GM23338 (cell line): ENCODE measurements at regions not wholly inside any gene's neighbourhood (a gene's known extent, or its start where the extent isn't known, plus 50 kb on each side); places are given as distances from the start of the nearest gene placed in this dataset.
A peak's percentile ranks its signal among the peaks of the same experiment; 100 is the strongest.
"Not testable (repeated sequence)": the region's sequence is repeated elsewhere in the genome, so short reads cannot be mapped to it uniquely, and the experiment has no call there.

Experiments used
- ATAC-seq: fragments of 200-7000 bp; cut with Tn5 transposase; 3 replicates; pipeline ENCODE4 v1.9.1; 2020
- DNase-seq: peaks from one replicate; pipeline ENCODE4 v3.0.0-alpha.2; 2015; ENCODE audit warnings: low spot score
- H2AFZ ChIP-seq: fragments of 200-600 bp; sonication (generic); 2 replicates; pipeline ENCODE4 v1.8.0; 2016; ENCODE audit warnings: antibody characterized with exemption, mild to moderate bottlenecking, moderate library complexity
- H3F3A ChIP-seq: fragments of 200-600 bp; sonication (generic); replicated peaks from 2 replicates; pipeline ENCODE4 v1.8.0; 2017; ENCODE audit warnings: antibody characterized with exemption, mixed run types, low read depth
- H3K27ac ChIP-seq: fragments of 200-600 bp; sonication (generic); 2 replicates; pipeline ENCODE4 v1.6.1; 2016; ENCODE audit warnings: low read depth
- H3K27me3 ChIP-seq: fragments of 200-600 bp; sonication (generic); 2 replicates; pipeline ENCODE4 v1.8.0; 2016; ENCODE audit warnings: mild to moderate bottlenecking, mixed run types, moderate library complexity; ENCODE audit not compliant: insufficient read depth
- H3K36me3 ChIP-seq: fragments of 200-600 bp; sonication (generic); 2 replicates; pipeline ENCODE4 v1.8.0; 2016; ENCODE audit warnings: mild to moderate bottlenecking; ENCODE audit not compliant: insufficient read depth
- H3K4me1 ChIP-seq: fragments of 200-600 bp; sonication (generic); 2 replicates; pipeline ENCODE4 v1.8.0; 2016; ENCODE audit warnings: mild to moderate bottlenecking, moderate library complexity; ENCODE audit not compliant: insufficient read depth
- H3K4me2 ChIP-seq: fragments of 200-600 bp; sonication (generic); 2 replicates; pipeline ENCODE4 v1.7.1; 2017; ENCODE audit warnings: mixed run types
- H3K4me3 ChIP-seq: fragments of 200-600 bp; sonication (generic); 2 replicates; pipeline ENCODE4 v1.6.1; 2016; ENCODE audit warnings: mixed run types
- H3K79me2 ChIP-seq: fragments of 200-600 bp; sonication (generic); replicated peaks from 2 replicates; pipeline ENCODE4 v1.8.0; 2017; ENCODE audit warnings: mild to moderate bottlenecking; ENCODE audit not compliant: insufficient read depth
- H3K9me2 ChIP-seq: fragments of 200-600 bp; sonication (generic); 2 replicates; pipeline ENCODE4 v1.8.0; 2017; ENCODE audit not compliant: insufficient read depth
- H4K20me1 ChIP-seq: fragments of 200-600 bp; sonication (generic); replicated peaks from 2 replicates; pipeline ENCODE4 v1.8.0; 2017; ENCODE audit warnings: mild to moderate bottlenecking; ENCODE audit not compliant: insufficient read depth
- H3K27ac Mint-ChIP-seq: 2 replicates; pipeline ENCODE4 v1.8.0; 2020; ENCODE audit warnings: inconsistent platforms, mild to moderate bottlenecking, moderate library complexity, mixed read lengths
- H3K27me3 Mint-ChIP-seq: 3 replicates; pipeline ENCODE4 v1.8.0; 2022; ENCODE audit warnings: low read depth, mild to moderate bottlenecking, moderate library complexity, mixed read lengths, inconsistent platforms; ENCODE audit not compliant: insufficient read depth, poor library complexity
- H3K36me3 Mint-ChIP-seq: 3 replicates; pipeline ENCODE4 v1.8.0; 2021; ENCODE audit warnings: low read depth, mild to moderate bottlenecking, inconsistent platforms, moderate library complexity, mixed read lengths
- H3K4me1 Mint-ChIP-seq: 3 replicates; pipeline ENCODE4 v1.8.0; 2020; ENCODE audit warnings: mild to moderate bottlenecking, inconsistent platforms, mixed read lengths
- H3K4me3 Mint-ChIP-seq: 3 replicates; pipeline ENCODE4 v1.8.0; 2021; ENCODE audit warnings: moderate library complexity, mild to moderate bottlenecking, inconsistent platforms, mixed read lengths
- H3K9me3 Mint-ChIP-seq: 3 replicates; pipeline ENCODE4 v1.8.0; 2020; ENCODE audit warnings: moderate library complexity, mild to moderate bottlenecking, inconsistent platforms, mixed read lengths
- CREB1 ChIP-seq: fragments of 250-450 bp; sonication (Bioruptor Pico); IDR thresholded peaks from 2 replicates; pipeline ENCODE4 v1.5.0; 2020; ENCODE audit warnings: low read depth, mild to moderate bottlenecking, moderate library complexity
- CTCF ChIP-seq, 2 experiments: fragments of 200-600 bp in 1 of 2; sonication (generic) in 1 of 2; conservative IDR thresholded peaks; 2 replicates each; pipeline versions ENCODE4 v1.5.1 to v1.6.1; 2016 to 2017; ENCODE audit warnings: antibody characterized with exemption in 2 of 2, low read depth in 2 of 2, mild to moderate bottlenecking in 2 of 2, moderate library complexity in 1 of 2
- ETS1 ChIP-seq: IDR thresholded peaks from 2 replicates; pipeline ENCODE4 v1.6.1; 2016; ENCODE audit warnings: antibody characterized with exemption
- EZH2 ChIP-seq: fragments of 200-600 bp; sonication (generic); IDR thresholded peaks from one replicate; pipeline ENCODE4 v1.8.0; 2017; ENCODE audit warnings: antibody characterized with exemption, mild to moderate bottlenecking, low read depth; ENCODE audit not compliant: unreplicated experiment
- EZH2phosphoT487 ChIP-seq: fragments of 200-600 bp; sonication (generic); IDR thresholded peaks from one replicate; pipeline ENCODE4 v1.8.1; 2018; ENCODE audit warnings: antibody characterized with exemption; ENCODE audit not compliant: unreplicated experiment
- JUNB ChIP-seq: IDR thresholded peaks from one replicate; pipeline ENCODE4 v1.6.1; 2016; ENCODE audit warnings: antibody characterized with exemption; ENCODE audit not compliant: unreplicated experiment
- NANOG ChIP-seq: IDR thresholded peaks from 2 replicates; pipeline ENCODE4 v1.6.1; 2016; ENCODE audit warnings: antibody characterized with exemption, borderline replicate concordance
- POLR2AphosphoS5 ChIP-seq: IDR thresholded peaks from 2 replicates; pipeline ENCODE4 v1.6.1; 2016; ENCODE audit warnings: antibody characterized with exemption, low read depth
- REST ChIP-seq: IDR thresholded peaks from one replicate; pipeline ENCODE4 v1.6.1; 2018; ENCODE audit warnings: antibody characterized with exemption; ENCODE audit not compliant: unreplicated experiment
- STAT1 ChIP-seq: IDR thresholded peaks from one replicate; pipeline ENCODE4 v1.6.1; 2016; ENCODE audit warnings: antibody characterized with exemption; ENCODE audit not compliant: unreplicated experiment
- ZNF114 ChIP-seq: fragments of 250-450 bp; sonication (Bioruptor Pico); IDR thresholded peaks from 2 replicates; pipeline ENCODE4 v1.5.0; 2020; ENCODE audit warnings: mild to moderate bottlenecking, moderate library complexity

- TF ChIP-seq CREB1 (CRISPR knock-in tag) (peak; percentile 33; the same call in 1 of the 2 replicates), ZNF114 (CRISPR knock-in tag) (0 out of 2 replicates have a peak, but pooled peaks have one; percentile 48), JUNB (no peak), NANOG (peak; percentile 88), STAT1 (no peak), EZH2phosphoT487 (no peak), CTCF (conservative IDR thresholded peaks at IDR 0.05; ENCODE audit: low read depth in 2 of 2) (no peak), EZH2 (no peak), ETS1 (no peak), REST (no peak), POLR2AphosphoS5 (no peak)
Observed at GRCh38 chr6:164344801-164345291, 930.3 kb downstream of the QKI start (continued).

- H3K9me2 ChIP-seq = peaks cover 15% of the 10 kb centered on the region; the same call in 1 of the 2 replicates
- H3K27me3 ChIP-seq, H2AFZ ChIP-seq, H3K4me2 ChIP-seq, H3K4me1 Mint-ChIP-seq, DNase-seq, H3K27ac Mint-ChIP-seq, ATAC-seq, H4K20me1 ChIP-seq, H3K27ac ChIP-seq, H3K36me3 ChIP-seq, H3K4me1 ChIP-seq, H3K4me3 Mint-ChIP-seq, H3K4me3 ChIP-seq, H3F3A ChIP-seq, H3K79me2 ChIP-seq: not testable (repeated sequence)
- Mint-ChIP-seq H3K36me3 (peaks cover 17% of the 10 kb centered on the region; the same call in 2 of the 3 replicates), H3K27me3 (peaks cover 17% of the 10 kb centered on the region), H3K9me3 (peaks cover 22% of the 10 kb centered on the region)
Observed at GRCh38 chr6:164339442-164339841, 924.9 kb downstream of the QKI start.
